Calu3 (cell line): ENCODE measurements at regions not wholly inside any gene's neighbourhood (a gene's known extent, or its start where the extent isn't known, plus 50 kb on each side); places are given as distances from the start of the nearest gene placed in this dataset.

ENCODE experiments used
- BruUV-seq: library from RNA; stranded (reverse); fragments of 400-500 nt; replicated peaks from 2 replicates; lab custom pipeline; 2021; lab: Mats Ljungman, UMichigan
- CTCF ChIA-PET: fragments of 300-600 bp; sonication (Branson Sonifier 250); formaldehyde crosslinking; loops from one replicate; lab custom pipeline; 2022; ENCODE audit warnings: antibody characterized with exemption; lab: Charles Lee
- DNase-seq: peaks from one replicate; pipeline ENCODE4 v3.0.0; 2022
- H3K27ac Mint-ChIP-seq: one replicate; pipeline ENCODE4 v1.8.0; 2022; ENCODE audit warnings: mixed read lengths; ENCODE audit not compliant: unreplicated experiment
- H3K27me3 Mint-ChIP-seq: one replicate; pipeline ENCODE4 v1.8.0; 2022; ENCODE audit warnings: mixed read lengths; ENCODE audit not compliant: unreplicated experiment
- H3K36me3 Mint-ChIP-seq: one replicate; pipeline ENCODE4 v1.8.0; 2022; ENCODE audit warnings: mild to moderate bottlenecking, moderate library complexity, mixed read lengths; ENCODE audit not compliant: insufficient read depth, unreplicated experiment
- H3K4me1 Mint-ChIP-seq: one replicate; pipeline ENCODE4 v1.8.0; 2022; ENCODE audit warnings: mild to moderate bottlenecking, low read depth, mixed read lengths; ENCODE audit not compliant: unreplicated experiment
- H3K4me3 Mint-ChIP-seq: one replicate; pipeline ENCODE4 v1.8.0; 2022; ENCODE audit warnings: mild to moderate bottlenecking, low read depth, moderate library complexity, mixed read lengths; ENCODE audit not compliant: unreplicated experiment
- H3K9me3 Mint-ChIP-seq: one replicate; pipeline ENCODE4 v1.8.0; 2022; ENCODE audit warnings: low read depth, mixed read lengths; ENCODE audit not compliant: unreplicated experiment
- CTCF ChIP-seq: fragments of 200-600 bp; IDR thresholded peaks from one replicate; pipeline ENCODE4 v1.8.0; 2022; ENCODE audit warnings: antibody characterized with exemption; ENCODE audit not compliant: unreplicated experiment
- intact Hi-C: fragments of 100-400 bp; cut with micrococcal nuclease; formaldehyde crosslinking; loops from one replicate; pipeline ENCODE4 v1.10.0; 2022; ENCODE audit not compliant: unreplicated experiment

- Mint-ChIP-seq H3K4me3 (no peak overlapping the region), H3K36me3 (no peaks in the 10 kb centered on the region), H3K9me3 (no peaks in the 10 kb centered on the region), H3K27me3 (peaks cover 76% of the 10 kb centered on the region), H3K4me1 (no peaks in the 10 kb centered on the region), H3K27ac (no peak overlapping the region)
- no peak for DNase-seq
- no TSS peak for BruUV-seq
- intact Hi-C loops = no loop called here
- no peak for TF ChIP-seq CTCF
- CTCF ChIA-PET = no interaction called here
Observed at GRCh38 chr19:29289020-29289419, 76.1 kb upstream of the UQCRFS1 start.

GRCh38 chr19:29290853-29291252 lies 77.9 kb upstream of the UQCRFS1 start:
- Mint-ChIP-seq H3K27me3 (peaks cover 69% of the 10 kb centered on the region), H3K4me1 (no peaks in the 10 kb centered on the region)

GRCh38 chr19:29292153-29292552 lies 79.2 kb upstream of the UQCRFS1 start:
- Mint-ChIP-seq H3K4me1 (no peaks in the 10 kb centered on the region), H3K36me3 (no peaks in the 10 kb centered on the region), H3K9me3 (no peaks in the 10 kb centered on the region), H3K4me3 (no peak overlapping the region), H3K27ac (no peak overlapping the region), H3K27me3 (peaks cover 69% of the 10 kb centered on the region)
- no peak for TF ChIP-seq CTCF
- CTCF ChIA-PET = no interaction called here
- intact Hi-C loops = no loop called here
- BruUV-seq = no TSS peak
- no peak for DNase-seq

More at GRCh38 chr19:29290853-29291252, 77.9 kb upstream of the UQCRFS1 start:
- no peak overlapping the region for H3K27ac Mint-ChIP-seq
- no peaks in the 10 kb centered on the region for H3K36me3 Mint-ChIP-seq
- CTCF ChIA-PET = no interaction called here
- no peak for DNase-seq
- no peaks in the 10 kb centered on the region for H3K9me3 Mint-ChIP-seq
- BruUV-seq = no TSS peak
- TF ChIP-seq CTCF = no peak
- no peak overlapping the region for H3K4me3 Mint-ChIP-seq
- intact Hi-C loops = no loop called here

- H3K4me3 Mint-ChIP-seq = no peak overlapping the region
- intact Hi-C loops = no loop called here
- TF ChIP-seq CTCF = no peak
- H3K27ac Mint-ChIP-seq = no peak overlapping the region
- no peaks in the 10 kb centered on the region for H3K36me3 Mint-ChIP-seq
- DNase-seq = no peak
- no peaks in the 10 kb centered on the region for H3K9me3 Mint-ChIP-seq
- no TSS peak for BruUV-seq
- CTCF ChIA-PET = no interaction called here
- peaks cover 69% of the 10 kb centered on the region for H3K27me3 Mint-ChIP-seq
- no peaks in the 10 kb centered on the region for H3K4me1 Mint-ChIP-seq
Observed at GRCh38 chr19:29292562-29292961, 79.6 kb upstream of the UQCRFS1 start.
